DMS153 (cell line): ENCODE measurements at regions not wholly inside any gene's neighbourhood (a gene's known extent, or its start where the extent isn't known, plus 50 kb on each side); places are given as distances from the start of the nearest gene placed in this dataset.
"Not testable (repeated sequence)": the region's sequence is repeated elsewhere in the genome, so short reads cannot be mapped to it uniquely, and the experiment has no call there.

Experiments used
- DNase-seq: peaks from one replicate; lab custom pipeline; 2025; lab: John Stamatoyannopoulos, UW

DNA sequence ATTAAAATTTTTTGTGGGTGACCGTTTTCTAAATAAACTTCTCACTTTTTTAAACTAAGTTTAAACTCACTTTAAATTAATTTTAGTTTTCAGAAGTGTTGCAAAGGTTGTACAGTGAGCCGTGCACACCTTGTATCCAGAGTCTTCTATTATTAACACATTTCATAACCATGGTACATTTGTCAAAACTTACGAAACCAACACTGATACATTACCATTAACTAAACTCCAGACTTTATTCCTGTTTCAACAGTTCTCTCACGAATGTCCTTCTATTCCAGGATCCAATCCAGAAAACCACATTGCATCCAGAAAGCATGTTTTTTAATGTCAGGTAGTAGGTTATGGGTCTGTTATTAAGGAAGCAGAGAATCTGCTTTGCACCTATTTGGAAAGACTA is 319.9 kb downstream of the CBLN4 start:
- DNase-seq: no peak

DNA sequence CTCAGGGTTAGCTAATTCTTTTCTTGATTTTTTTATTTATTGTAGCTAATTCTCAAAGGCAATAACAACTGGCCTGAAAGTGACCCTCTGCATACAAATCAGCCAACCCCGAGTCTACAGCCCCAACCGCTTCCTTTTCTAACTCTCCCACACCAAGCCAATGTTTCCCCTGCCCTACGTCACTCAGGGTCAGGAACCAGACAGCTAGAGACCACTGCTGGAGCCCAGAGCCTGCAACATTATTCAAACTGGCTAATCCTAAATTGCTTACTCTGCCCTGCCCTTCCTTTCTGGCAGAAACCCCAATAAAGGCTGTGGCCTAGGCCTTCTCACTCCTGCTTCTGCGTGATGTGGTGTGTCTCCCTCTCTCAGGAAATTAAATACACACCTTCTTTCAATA is 320.7 kb downstream of the CBLN4 start:
- DNase-seq: no peak

DNA sequence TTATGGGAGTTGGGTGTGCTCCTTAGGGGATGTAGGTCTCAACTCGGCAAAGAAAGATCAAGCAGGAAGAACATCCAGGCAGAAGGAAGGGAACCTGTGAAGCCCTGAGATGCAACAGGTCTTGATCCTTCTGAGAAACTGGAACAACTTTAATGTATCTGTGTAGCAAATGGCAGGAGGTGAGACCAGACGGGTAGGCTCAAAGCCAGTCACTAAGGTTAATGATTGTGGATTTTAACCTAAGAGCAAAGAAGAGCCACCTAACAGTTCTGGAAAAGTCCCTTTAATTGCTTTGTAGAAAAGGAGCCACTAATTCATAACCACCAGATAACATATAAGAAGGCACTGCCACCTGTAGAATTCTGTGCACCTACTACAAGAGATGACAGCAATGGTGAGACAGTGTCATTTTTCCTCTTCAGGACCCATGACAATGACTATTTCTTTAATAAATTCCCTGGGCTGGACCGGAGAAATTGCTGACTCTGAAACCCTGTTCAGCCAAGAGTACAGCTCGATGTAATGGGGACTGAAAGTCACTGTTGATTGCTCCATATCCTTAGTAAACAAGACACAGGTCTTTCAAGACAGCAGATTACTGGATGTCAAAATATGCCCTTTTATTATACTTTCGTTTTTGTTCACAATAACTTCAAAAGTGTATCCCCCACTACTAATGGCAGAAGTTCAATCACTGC is 326.2 kb downstream of the CBLN4 start:
- no peak for DNase-seq

DNA sequence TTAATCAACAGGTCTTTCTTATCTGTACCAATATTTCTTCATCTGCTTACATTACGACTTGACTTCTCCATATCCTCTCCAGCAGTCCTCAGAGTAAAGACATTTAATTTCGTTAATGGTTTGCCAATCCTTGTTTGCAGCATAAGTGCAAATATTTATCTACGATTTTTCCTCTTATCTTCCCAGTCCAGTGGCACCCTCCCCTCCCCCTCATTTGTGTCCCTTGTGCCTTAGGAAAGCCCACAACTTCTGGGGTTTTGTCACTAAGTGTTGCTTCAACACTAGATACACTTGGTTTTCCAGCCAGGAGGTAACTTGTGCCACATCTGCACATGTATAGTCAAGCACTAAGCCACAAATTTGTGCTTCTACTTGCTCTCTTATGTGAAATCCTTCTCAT is 327.2 kb downstream of the CBLN4 start:
- DNase-seq: no peak

DNA sequence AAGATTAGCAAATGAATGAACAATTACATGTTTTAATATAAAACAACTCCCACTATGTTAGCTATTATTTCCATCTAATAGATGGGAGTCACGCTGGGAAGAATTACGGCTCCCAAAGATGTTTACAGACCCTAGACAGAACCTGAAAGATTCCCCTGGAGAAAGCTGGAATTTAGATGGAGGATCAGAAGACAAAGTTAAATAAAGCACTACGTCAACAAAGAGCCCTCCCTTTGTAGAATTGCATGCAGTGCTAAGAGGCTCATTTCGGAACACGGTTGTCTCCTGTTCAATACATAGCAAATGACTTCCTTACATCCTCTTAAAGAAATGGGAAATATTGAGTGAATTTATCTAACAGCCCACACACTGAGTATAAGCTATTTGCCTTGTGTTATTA is 328.3 kb downstream of the CBLN4 start:
- no peak for DNase-seq

DNA sequence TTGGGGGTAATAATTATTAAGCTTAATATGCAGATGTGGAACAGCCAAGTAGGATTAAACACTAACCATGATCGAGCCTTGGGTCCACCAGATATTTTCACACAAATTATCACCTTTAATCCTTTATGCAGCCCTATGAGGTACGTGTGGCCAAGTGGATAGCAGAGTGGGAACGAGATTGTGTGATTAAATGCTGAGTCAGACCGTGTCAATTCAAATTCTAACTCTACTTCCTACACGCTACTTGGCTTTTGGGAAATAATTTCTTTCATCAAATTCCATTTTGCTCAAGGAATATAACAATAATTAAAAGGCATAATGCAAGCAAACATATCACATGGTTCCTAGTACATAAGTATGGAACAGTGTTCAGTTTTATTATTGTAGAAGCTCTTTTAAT is 329.2 kb downstream of the CBLN4 start:
- no peak for DNase-seq

DNA sequence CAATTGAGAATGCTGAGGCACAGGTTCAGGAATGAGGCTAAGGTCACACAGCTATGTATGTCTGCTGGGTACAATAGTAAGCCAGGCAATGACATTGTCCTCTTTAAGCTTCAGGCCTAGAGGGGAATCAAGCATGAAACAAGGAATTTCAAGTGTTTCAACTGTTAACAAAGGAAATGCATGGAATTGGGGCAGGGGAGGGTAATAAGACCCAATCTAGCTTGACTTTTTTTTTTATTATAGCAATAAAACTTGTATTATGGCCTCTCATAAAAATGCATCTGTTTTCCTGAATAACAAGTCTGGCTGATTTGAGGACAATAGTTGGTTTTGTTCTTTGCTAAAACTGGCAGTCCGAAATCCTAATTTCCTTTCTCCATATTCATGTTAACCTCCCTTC is 336.7 kb downstream of the CBLN4 start:
- no peak for DNase-seq

DNA sequence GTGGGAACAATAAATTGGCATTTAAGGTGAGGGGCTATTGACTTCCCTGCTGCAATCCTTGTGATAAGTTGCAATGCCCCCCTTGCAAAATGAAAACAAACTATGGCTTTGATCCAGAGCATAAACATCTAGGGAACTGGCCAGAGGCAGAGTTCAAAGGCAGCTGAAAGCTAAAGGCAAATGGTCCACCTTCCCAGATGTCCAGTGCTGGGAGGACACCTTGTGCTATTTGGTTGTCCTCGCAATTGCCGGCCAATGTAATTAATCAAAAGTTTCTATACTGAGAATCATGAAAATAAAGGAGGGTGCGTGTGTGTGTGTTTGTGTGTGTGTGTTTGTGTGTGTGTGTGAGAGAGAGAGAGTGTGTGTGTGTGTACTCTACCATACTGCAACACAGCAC is 337.4 kb downstream of the CBLN4 start:
- DNase-seq: no peak

DNA sequence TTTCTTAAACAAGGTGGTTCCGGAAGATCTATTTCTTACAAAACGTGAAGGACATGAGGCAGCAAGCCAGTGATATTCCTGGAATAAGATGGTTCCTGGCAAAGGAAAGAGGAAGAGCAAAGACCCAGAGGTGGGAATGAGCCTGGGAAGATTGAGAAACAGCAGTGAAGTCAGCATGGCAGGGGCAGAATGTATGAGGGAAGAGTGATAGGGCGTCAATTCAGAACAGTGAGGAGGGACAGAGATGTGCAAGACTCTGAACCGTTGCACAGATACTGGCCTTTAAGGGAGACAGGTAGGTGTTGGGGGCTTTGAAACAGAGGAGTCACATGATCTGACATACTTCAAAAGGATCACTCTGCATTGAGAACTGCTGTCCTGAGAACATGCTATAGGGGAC is 338.3 kb downstream of the CBLN4 start:
- no peak for DNase-seq

DNA sequence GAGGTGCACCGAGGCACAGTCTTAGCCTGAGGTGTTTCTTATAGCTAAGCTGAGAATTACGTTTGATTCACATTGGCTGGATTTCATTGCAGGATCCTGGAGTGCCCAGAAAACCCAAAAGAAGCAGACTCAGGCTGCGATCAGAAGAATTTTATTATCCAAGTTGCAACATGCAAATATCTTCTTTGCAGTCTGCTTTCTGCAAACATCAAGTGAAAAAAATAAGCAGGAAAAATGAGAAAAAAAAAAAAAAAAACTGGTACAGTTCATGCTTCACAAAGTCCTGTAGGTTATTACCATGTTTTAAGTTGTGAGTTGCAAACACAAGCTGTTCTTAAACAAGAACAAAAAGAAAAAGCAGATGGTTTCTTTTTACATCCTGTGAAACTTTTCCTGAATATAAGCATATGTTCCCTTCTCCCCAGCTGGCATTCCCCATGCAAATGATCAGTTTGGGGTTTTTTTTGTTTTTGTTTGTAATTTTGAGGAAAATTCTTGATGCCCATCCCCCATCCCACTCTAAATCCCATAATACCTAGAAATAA is 349.0 kb downstream of the CBLN4 start:
- DNase-seq: no peak

DNA sequence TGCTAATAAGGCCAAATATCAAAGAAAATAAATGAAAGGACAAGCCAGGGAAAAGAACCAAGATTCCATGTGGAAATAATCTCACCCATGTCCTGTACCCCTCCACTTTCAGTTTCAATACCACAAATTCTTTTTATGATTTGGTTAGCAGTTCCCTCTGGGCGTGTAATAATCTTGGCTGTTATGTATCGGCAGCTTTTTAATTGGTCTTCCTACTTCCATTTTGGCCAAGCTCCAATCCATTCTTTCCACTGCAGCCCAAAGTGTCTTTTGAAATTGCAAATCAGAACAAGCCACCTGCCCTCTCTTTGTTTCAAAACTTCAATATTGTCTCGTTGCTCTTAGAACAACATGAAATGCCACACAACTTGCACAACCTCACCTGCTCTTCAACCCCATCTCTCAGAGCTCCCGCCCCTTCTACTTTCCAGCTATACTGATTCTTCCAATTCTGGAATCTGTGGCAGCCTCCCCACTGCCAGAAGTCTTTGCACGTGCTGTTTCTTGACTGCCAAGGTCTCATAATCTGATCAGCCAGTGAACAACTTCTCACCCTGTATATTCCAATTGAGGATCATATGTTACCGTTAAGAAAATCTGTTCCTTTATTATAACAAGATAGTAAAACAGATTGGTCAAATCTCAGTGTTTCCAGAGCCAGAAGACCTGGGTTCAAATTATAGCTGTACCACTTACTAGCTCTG is 354.5 kb downstream of the CBLN4 start:
- no peak for DNase-seq

DNA sequence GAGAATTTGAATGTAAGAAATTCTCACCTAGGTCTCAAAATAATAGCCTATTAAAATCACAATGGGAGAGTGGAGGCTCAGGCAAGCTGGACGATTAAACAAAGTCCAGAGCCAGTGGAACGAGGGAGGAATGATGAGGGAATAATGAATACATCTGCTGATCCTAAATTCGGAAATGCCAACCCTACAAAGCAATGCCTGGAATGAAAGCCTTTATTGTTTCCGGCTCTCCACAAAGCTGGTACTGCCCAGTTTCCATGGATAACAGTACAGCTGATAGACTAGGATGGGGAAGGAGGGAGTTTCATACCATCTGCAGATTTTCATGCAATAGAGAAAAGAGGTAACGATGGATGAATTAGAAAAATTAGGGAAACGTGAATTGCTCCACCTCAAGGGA is 356.1 kb downstream of the CBLN4 start:
- DNase-seq: no peak

DNA sequence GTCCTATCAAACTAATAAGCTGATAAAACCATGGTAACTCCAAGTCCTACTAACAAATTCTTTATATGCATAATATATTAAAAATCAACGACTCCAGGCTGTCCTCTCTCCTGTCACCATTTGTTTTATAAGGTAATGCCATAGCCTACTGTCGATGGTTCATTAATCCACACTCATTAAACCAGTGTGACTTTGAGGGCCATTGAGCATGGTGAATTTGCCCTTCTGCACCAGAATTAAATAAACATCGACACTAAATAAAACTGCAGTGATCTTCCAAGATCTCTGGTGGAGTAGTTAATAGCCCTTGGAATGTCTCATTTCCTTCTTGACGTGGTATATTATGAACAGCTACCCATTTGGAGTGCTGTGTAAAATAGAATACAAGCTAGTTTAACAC is 358.5 kb downstream of the CBLN4 start:
- no peak for DNase-seq

DNA sequence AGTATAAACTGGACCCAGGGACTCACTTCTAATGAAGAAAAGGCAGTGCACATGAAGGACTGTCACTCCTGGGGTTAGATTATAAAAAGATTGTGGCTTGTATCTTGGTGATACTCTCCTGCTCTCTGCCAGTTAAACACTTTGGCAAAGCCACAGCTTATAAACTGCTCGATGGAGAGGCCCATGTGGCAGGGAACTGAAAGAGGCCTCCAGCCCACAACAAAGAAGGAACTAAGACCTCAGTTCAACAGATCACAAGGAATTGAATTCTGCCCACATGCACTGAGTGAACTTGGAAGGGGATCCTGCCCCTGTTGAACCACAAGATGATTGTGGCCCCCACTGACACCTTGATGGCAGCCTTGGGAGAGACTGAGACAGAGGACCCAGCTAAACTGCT is 363.8 kb downstream of the CBLN4 start:
- no peak for DNase-seq

DNA sequence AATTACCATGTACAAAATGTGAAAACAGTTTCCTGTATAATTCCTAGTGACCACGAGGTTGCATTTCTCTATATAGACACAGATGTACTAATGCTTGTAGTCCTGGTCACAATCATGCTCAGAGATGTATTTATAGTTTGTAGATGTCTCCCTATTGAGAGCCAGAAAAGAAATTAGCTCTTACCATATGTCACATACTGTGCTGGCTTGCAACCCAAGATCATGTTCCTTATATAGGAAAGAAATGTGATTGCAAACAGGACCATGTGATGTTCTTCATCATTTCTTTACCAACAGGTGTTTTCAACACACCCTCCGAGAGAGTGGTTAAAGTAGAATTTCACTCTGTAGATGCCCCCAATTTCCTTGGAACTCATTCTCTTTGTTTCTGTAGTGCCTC is 369.4 kb downstream of the CBLN4 start:
- DNase-seq: no peak

DNA sequence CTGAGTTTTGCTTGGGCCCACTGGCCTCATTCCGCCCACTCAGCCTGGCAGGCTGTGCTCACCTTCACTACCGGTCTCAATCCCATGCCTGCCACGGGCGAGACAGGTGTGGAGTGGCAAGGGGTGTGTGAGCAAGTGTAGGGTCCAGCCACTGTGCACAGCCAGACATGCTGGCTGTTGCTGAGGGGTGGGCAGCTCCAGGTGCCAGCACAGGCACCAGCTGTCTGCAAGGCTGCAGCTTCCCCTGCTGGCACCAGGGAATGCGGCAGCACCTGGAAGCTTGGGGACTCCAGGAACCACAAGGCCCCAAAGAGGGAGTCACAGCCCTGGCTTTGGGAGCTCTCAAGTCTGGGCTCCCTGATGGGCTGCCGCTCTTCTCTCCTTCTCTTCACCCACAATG is 372.7 kb downstream of the CBLN4 start:
- DNase-seq: no peak

DNA sequence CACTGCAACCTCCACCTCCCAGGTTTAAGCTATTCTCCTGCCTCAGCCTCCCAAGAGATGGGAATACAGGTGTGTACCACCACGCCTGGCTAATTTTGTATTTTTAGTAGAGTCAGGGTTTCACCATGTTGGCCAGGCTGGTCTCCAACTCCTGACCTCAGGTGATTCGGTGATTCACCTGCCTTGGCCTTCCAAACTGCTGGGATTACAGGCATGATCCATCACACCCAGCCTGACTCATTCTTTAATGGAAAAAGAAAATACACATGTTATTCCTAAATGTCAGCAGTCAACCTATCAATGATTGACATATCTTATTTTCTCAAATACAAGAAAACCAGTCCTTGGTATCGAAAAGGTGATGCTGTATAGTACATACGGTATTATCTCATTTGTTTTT is 376.2 kb downstream of the CBLN4 start:
- DNase-seq: not testable (repeated sequence)

DNA sequence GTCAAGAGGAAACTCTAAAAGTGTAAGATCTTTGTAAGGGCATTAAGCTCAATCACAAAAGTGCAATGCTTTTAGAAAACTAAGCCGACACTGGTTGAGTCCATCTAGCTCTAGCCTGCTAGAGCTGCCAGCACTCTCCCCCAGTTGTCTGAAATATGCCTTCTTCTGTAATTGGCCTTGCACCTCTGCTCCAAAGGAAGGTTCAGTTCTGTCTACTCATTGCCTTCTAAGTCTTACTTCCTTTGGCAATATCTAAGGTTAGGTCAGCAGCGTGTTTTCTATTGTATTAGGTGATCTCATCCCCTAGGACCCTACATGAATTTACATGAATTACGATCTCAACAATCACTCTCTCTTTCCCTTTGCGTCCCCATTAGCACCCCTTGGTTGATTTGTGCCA is 378.6 kb downstream of the CBLN4 start:
- DNase-seq: no peak

DNA sequence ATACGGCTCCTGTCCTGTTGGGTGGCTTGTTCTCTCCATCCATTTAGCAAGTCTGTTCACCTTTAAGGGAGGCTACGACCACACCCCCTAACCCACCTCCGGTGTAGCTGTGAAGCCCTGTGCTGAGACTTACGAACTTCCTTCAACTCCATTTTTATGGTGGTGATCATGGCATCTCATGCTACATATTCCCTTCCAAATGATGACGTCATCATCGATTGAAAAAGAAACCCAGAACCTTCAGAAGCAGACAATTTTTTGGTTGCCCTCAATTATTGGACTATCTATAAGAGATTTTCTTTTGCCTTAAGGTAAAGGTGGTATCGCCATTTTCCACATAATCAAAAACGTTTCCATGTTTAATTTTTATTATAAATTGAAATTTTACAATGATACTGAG is 389.0 kb downstream of the CBLN4 start:
- no peak for DNase-seq

DNA sequence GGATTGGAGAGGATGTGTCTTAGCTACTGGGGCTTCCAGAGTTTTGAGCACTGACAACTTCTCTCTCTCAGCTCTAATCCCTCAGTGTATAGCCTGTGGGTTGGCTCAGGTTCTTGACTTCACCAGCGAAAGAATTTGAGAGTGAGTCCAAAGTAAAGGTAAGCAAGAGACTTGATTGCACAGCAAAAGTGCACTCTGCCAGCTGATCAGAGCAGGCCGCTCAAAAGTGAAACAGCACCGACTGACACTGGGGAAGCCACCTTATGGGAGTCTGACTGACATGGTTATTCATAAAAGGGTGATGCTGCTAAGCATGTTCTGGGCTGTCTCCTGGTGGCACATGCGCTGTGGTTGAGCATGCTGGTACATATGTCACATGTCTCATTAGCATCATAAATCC is 389.5 kb downstream of the CBLN4 start:
- DNase-seq: no peak

DNA sequence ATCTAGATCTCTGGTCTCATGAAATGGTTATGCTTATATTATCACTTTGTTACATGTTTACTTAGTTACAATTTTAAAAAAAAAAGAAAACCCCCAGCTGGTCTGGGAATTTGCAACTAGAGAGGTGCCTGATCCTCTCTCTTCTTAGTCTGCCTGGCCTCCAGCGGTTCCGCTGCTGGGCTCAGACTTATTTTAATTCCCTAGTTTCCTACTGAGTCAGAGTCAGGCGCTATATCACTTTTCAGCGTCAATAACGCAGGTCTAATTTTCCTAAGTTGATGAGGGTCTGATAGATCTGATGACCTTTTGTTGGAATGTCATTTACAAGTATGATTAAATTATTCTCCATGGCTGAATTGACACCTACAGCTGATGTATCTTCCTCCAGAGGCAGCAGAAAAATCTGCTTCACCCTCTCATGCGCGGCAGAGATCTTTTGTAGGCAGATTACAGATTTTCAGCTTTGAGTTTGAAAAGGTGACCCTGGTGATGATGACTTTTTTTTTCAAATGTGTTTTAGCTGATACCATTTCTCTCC is 391.0 kb downstream of the CBLN4 start:
- no peak for DNase-seq

DNA sequence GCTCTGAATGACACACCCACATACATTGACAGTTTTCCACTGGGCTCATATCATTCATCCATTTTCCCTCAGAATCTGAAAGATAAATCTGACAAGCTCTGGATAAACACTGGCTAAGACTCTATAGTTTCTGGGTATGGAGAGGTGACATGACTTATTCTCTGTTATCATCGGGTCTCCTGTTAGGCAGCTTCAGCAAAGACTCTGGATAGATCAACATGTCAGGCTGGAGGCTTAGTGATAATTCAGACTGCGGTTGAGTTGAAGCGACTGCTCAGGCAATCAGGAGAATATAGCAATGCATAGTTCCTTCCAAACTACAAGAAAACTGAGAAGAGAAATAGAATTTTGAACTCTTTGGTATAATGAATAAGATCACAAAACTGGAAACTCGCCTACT is 394.6 kb downstream of the CBLN4 start:
- DNase-seq: no peak

DNA sequence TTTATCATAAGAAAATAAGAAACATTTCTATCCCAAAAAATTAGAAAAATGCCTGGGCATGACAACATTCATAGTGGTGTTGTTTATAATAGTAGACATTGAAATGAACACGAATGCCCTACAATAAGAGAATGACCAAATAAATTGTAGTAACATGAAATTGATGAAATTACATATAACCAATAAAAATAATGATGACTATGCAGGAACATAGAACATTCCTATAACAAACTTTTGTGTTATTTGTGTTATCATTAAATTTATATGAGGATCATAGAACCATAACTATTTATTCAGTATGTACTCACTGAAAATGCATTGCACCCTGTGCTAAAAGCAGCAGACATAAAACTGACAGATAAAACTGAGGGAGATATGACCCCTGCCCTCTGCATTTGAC is 399.7 kb downstream of the CBLN4 start:
- DNase-seq: no peak

DNA sequence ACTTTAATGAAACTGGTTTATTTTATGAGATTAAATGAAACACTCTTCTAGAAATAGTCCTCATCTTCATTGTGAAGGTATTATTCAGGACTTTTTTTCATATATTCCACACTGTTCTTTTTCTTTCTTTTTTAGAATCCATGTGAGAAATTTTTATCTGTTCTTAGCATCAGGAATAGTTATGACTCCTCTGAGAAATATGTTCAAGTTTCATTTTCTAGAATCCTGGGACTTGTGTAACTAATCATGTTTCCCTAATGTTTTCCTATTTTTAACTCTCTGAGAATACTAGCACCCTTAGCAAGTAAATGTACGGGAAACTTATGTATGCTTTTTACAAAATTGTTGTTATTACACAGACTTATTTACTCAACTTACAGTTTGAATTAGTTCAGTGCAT is 407.8 kb downstream of the CBLN4 start:
- no peak for DNase-seq
